ENCODE measurements at regions not wholly inside any gene's neighbourhood (a gene's known extent, or its start where the extent isn't known, plus 50 kb on each side); places are given as distances from the start of the nearest gene placed in this dataset.

DNA sequence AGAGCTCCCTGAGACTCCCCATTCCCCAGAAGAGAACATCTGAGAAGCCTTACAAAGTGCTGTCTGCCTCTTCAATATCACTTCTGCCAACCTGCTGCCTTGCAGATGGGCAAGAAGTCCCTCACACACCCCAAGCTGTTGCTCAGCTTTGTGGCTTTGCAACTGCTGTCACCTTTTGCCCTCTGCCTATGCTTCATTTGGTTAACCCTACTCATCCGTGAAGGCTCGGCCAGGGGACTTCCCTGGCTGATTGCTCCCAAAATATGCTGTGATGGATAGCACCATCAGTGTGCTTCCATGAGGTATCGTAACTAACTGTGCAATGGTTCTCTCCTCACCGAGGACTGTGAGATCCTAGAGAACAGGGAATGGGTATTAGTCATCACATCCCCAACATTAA lies 88.9 kb upstream of the CYP1B1 start:
- TF ChIP-seq CTCF (IDR thresholded peaks at IDR 0.05; ENCODE audit: insufficient read depth, low read depth, low read length) (no peak), EZH2 (IDR thresholded peaks at IDR 0.05; ENCODE audit: insufficient read depth, low read length) (no peak)
